WTC11 (cell line): ENCODE measurements at regions not wholly inside any gene's neighbourhood (a gene's known extent, or its start where the extent isn't known, plus 50 kb on each side); places are given as distances from the start of the nearest gene placed in this dataset.

Experiments used
- ATAC-seq: fragments of 200-7000 bp; cut with Tn5 transposase; 2 replicates; pipeline ENCODE4 v1.10.0; 2021; ENCODE audit warnings: mild to moderate bottlenecking, moderate library complexity
- CTCF ChIA-PET: fragments of 300-600 bp; sonication (Branson Sonifier 250); formaldehyde crosslinking; loops from one replicate; lab custom pipeline; 2021; ENCODE audit warnings: antibody characterized with exemption; lab: Charles Lee
- POLR2A ChIA-PET: fragments of 350-600 bp; sonication (Branson Sonifier 250); formaldehyde crosslinking; loops from one replicate; lab custom pipeline; 2021; ENCODE audit warnings: antibody characterized with exemption; lab: Charles Lee
- DNase-seq: peaks from one replicate; pipeline ENCODE4 v3.0.0; 2021; ENCODE audit warnings: low spot score
- H3K27ac Mint-ChIP-seq: 2 replicates; pipeline ENCODE4 v1.8.0; 2021; ENCODE audit warnings: mixed read lengths
- H3K27me3 Mint-ChIP-seq: 2 replicates; pipeline ENCODE4 v1.8.0; 2021; ENCODE audit warnings: low read depth, mild to moderate bottlenecking, moderate library complexity, mixed read lengths
- H3K36me3 Mint-ChIP-seq: 2 replicates; pipeline ENCODE4 v1.8.0; 2021; ENCODE audit warnings: mixed read lengths
- H3K4me1 Mint-ChIP-seq: 2 replicates; pipeline ENCODE4 v1.8.0; 2022; ENCODE audit warnings: mixed read lengths
- H3K4me3 Mint-ChIP-seq: 2 replicates; pipeline ENCODE4 v1.8.0; 2021; ENCODE audit warnings: mild to moderate bottlenecking, moderate library complexity, mixed read lengths
- H3K9me3 Mint-ChIP-seq: 2 replicates; pipeline ENCODE4 v1.8.0; 2021; ENCODE audit warnings: mixed read lengths
- ATF1 ChIP-seq: sonication (generic); formaldehyde crosslinking; IDR thresholded peaks from 2 replicates; pipeline ENCODE4 v1.8.1; 2023; ENCODE audit warnings: mild to moderate bottlenecking, moderate library complexity, missing genetic modification reagents
- CREB1 ChIP-seq: sonication (generic); formaldehyde crosslinking; IDR thresholded peaks from 2 replicates; pipeline ENCODE4 v1.8.0; 2023; ENCODE audit warnings: mild to moderate bottlenecking, missing genetic modification reagents
- EMX1 ChIP-seq: fragments of 250-450 bp; sonication (Bioruptor Pico); IDR thresholded peaks from 2 replicates; pipeline ENCODE4 v1.8.0; 2021; ENCODE audit warnings: mild to moderate bottlenecking
- FOXJ3 ChIP-seq: sonication (generic); formaldehyde crosslinking; IDR thresholded peaks from 2 replicates; pipeline ENCODE4 v1.9.0; 2021; ENCODE audit warnings: missing genetic modification reagents, mild to moderate bottlenecking, borderline replicate concordance
- FOXP1 ChIP-seq: sonication (generic); formaldehyde crosslinking; IDR thresholded peaks from 2 replicates; pipeline ENCODE4 v1.8.0; 2022; ENCODE audit warnings: missing genetic modification reagents, mild to moderate bottlenecking, moderate library complexity, borderline replicate concordance
- GRHL2 ChIP-seq: fragments of 250-450 bp; sonication (Bioruptor Pico); IDR thresholded peaks from 2 replicates; pipeline ENCODE4 v1.8.0; 2022; ENCODE audit warnings: mild to moderate bottlenecking, moderate library complexity; ENCODE audit not compliant: insufficient replicate concordance, severe bottlenecking
- HMGA2 ChIP-seq: fragments of 250-450 bp; sonication (Bioruptor Pico); IDR thresholded peaks from 2 replicates; pipeline ENCODE4 v1.4.0; 2021; ENCODE audit warnings: mild to moderate bottlenecking, moderate library complexity
- HMGXB4 ChIP-seq: sonication (generic); formaldehyde crosslinking; IDR thresholded peaks from 2 replicates; pipeline ENCODE4 v1.8.1; 2023; ENCODE audit warnings: mild to moderate bottlenecking, moderate library complexity, missing genetic modification reagents
- IRF2 ChIP-seq: sonication (generic); formaldehyde crosslinking; IDR thresholded peaks from 2 replicates; pipeline ENCODE4 v1.8.0; 2022; ENCODE audit warnings: low read depth, missing genetic modification reagents, borderline replicate concordance
- JAZF1 ChIP-seq: fragments of 250-450 bp; sonication (Bioruptor Pico); IDR thresholded peaks from 2 replicates; pipeline ENCODE4 v1.9.0; 2021; ENCODE audit warnings: moderate library complexity, mild to moderate bottlenecking, inconsistent platforms
- KAT7 ChIP-seq: sonication (generic); formaldehyde crosslinking; IDR thresholded peaks from 2 replicates; pipeline ENCODE4 v1.8.1; 2023; ENCODE audit warnings: missing genetic modification reagents, mild to moderate bottlenecking, borderline replicate concordance
- NFYB ChIP-seq: sonication (generic); formaldehyde crosslinking; conservative IDR thresholded peaks from 2 replicates; pipeline ENCODE4 v1.8.0; 2022; ENCODE audit warnings: low read depth, missing genetic modification reagents
- NR2C2 ChIP-seq: sonication (generic); formaldehyde crosslinking; IDR thresholded peaks from 2 replicates; pipeline ENCODE4 v1.8.0; 2022; ENCODE audit warnings: mild to moderate bottlenecking, missing genetic modification reagents
- NR3C1 ChIP-seq: sonication (generic); formaldehyde crosslinking; conservative IDR thresholded peaks from 2 replicates; pipeline ENCODE4 v1.8.1; 2023; ENCODE audit warnings: low read depth, mild to moderate bottlenecking, missing genetic modification reagents
- STAT6 ChIP-seq: sonication (generic); formaldehyde crosslinking; conservative IDR thresholded peaks from 2 replicates; pipeline ENCODE4 v1.8.1; 2023; ENCODE audit warnings: mild to moderate bottlenecking, low read depth, missing genetic modification reagents, moderate library complexity
- TEAD1 ChIP-seq: sonication (generic); formaldehyde crosslinking; IDR thresholded peaks from 2 replicates; pipeline ENCODE4 v1.8.0; 2022; ENCODE audit warnings: mild to moderate bottlenecking, missing genetic modification reagents
- ZBTB43 ChIP-seq: sonication (generic); formaldehyde crosslinking; IDR thresholded peaks from 2 replicates; pipeline ENCODE4 v1.8.1; 2023; ENCODE audit warnings: mild to moderate bottlenecking, missing genetic modification reagents
- ZNF219 ChIP-seq: sonication (generic); formaldehyde crosslinking; IDR thresholded peaks from 2 replicates; pipeline ENCODE4 v1.8.0; 2023; ENCODE audit warnings: missing genetic modification reagents, mild to moderate bottlenecking, borderline replicate concordance
- ZNF416 ChIP-seq: fragments of 250-450 bp; sonication (Bioruptor Pico); IDR thresholded peaks from 2 replicates; pipeline ENCODE4 v1.9.0; 2021; ENCODE audit warnings: mild to moderate bottlenecking, inconsistent platforms
- ZNF423 ChIP-seq: fragments of 250-450 bp; sonication (Bioruptor Pico); IDR thresholded peaks from 2 replicates; pipeline ENCODE4 v2.1.2; 2022; ENCODE audit warnings: mild to moderate bottlenecking, moderate library complexity

GRCh38 chr9:15096972-15097371, 186.7 kb upstream of the FREM1 start:
- TF ChIP-seq NR3C1 (CRISPR knock-in tag) (no peak), JAZF1 (CRISPR knock-in tag) (no peak), NFYB (CRISPR knock-in tag) (no peak), TEAD1 (CRISPR knock-in tag) (no peak), HMGXB4 (CRISPR knock-in tag) (no peak)
- TF ChIP-seq, all 79 proteins: peak for 0
- CTCF ChIA-PET, result interaction anchor here (0.6 kb wide), 1 partner anchor 347 kb away, joined by 5 read pairs; no protein-coding TSS in a partner anchor
- DNase-seq (no peak), ATAC-seq (no peak)
- no peak overlapping the region for H3K4me3 Mint-ChIP-seq
- peaks cover 5% of the 10 kb centered on the region; the same call in 1 of the 2 replicates for H3K27me3 Mint-ChIP-seq
- POLR2A ChIA-PET, result no interaction called here
- peaks cover 10% of the 10 kb centered on the region for H3K9me3 Mint-ChIP-seq
- H3K4me1 Mint-ChIP-seq, result peaks cover 13% of the 10 kb centered on the region
- H3K27ac Mint-ChIP-seq, result no peak overlapping the region
- peaks cover 7% of the 10 kb centered on the region for H3K36me3 Mint-ChIP-seq

- no peak overlapping the region for H3K4me3 Mint-ChIP-seq
- ATAC-seq, result no peak
- CTCF ChIA-PET, result interaction anchor here (1.6 kb wide), 1 partner anchor 48 kb away, joined by 4 read pairs; no protein-coding TSS in a partner anchor
- no peaks in the 10 kb centered on the region for H3K27me3 Mint-ChIP-seq
- peaks cover 3% of the 10 kb centered on the region; the same call in 1 of the 2 replicates for H3K9me3 Mint-ChIP-seq
- no peaks in the 10 kb centered on the region for H3K36me3 Mint-ChIP-seq
- TF ChIP-seq ZNF416 (no peak), CREB1 (CRISPR knock-in tag) (no peak), FOXJ3 (CRISPR knock-in tag) (no peak), ZNF219 (CRISPR knock-in tag) (no peak), IRF2 (CRISPR knock-in tag) (no peak), STAT6 (no peak), EMX1 (CRISPR knock-in tag) (no peak), ZBTB43 (CRISPR knock-in tag) (no peak), FOXP1 (CRISPR knock-in tag) (no peak), ATF1 (CRISPR knock-in tag) (no peak), NR2C2 (CRISPR knock-in tag) (no peak), KAT7 (CRISPR knock-in tag) (no peak), ZNF423 (CRISPR knock-in tag) (no peak), GRHL2 (CRISPR knock-in tag) (no peak), HMGA2 (CRISPR knock-in tag) (no peak)
- TF ChIP-seq, all 79 proteins: peak for 0
- no peak for DNase-seq
- H3K4me1 Mint-ChIP-seq, result peaks cover 11% of the 10 kb centered on the region; the same call in 1 of the 2 replicates
- H3K27ac Mint-ChIP-seq, result no peak overlapping the region; the same call in 1 of the 2 replicates
- POLR2A ChIA-PET, result interaction anchor here (0.5 kb wide), 1 partner anchor 49 kb away, joined by 6 read pairs; no protein-coding TSS in a partner anchor
Measured at GRCh38 chr9:15086778-15087324, 176.6 kb upstream of the FREM1 start.
